ENCODE measurements at regions not wholly inside any gene's neighbourhood (a gene's known extent, or its start where the extent isn't known, plus 50 kb on each side); places are given as distances from the start of the nearest gene placed in this dataset.

DNA sequence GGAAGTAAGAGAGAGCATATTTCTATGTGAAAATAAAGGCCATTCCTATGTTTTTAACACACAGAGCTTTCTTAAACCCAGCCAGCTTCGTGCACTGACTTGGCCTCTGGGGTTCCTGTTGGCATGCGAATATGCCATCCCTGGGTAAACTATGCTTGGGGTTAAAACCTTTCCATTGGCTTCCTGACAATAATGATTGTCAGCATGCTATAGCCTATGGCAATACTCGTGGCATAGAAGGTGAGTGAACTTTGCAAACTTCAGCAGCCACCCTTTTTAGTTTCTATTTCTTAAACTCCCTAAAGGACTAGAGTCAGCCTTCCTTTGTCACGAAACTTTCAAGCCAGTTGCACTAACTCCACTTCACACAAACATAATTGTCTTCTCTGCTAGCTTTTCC lies 148.4 kb upstream of the RGS6 start:
- no peaks in the 10 kb centered on the region for H3K4me1 Mint-ChIP-seq (ENCODE audit: low read depth, unreplicated experiment)
- no peak overlapping the region for H3K4me3 Mint-ChIP-seq (ENCODE audit: unreplicated experiment)
- H4K20me1 ChIP-seq (ENCODE audit: insufficient read depth, low read length), result no peaks in the 10 kb centered on the region
- H3K9me3 Mint-ChIP-seq (ENCODE audit: unreplicated experiment), result no peaks in the 10 kb centered on the region
- no peak overlapping the region for H3K27ac ChIP-seq (ENCODE audit: low read depth, low read length)
- H3K36me3 Mint-ChIP-seq (ENCODE audit: low read depth, unreplicated experiment), result no peaks in the 10 kb centered on the region
- no peaks in the 10 kb centered on the region for H3K4me1 ChIP-seq (ENCODE audit: insufficient read depth, low read length)
- H3K27me3 Mint-ChIP-seq (ENCODE audit: low read depth, unreplicated experiment), result no peaks in the 10 kb centered on the region
- H3K4me2 ChIP-seq (ENCODE audit: low read length), result no peak overlapping the region
- no peak overlapping the region for H2AFZ ChIP-seq (ENCODE audit: low read depth, low read length)
- DNase-seq (ENCODE audit: low read depth) (no peak), FAIRE-seq (no peak)
- no peak overlapping the region for H3K9ac ChIP-seq (ENCODE audit: low read length)
- no peaks in the 10 kb centered on the region for H3K27me3 ChIP-seq (ENCODE audit: insufficient read depth, low read length)
- no peak overlapping the region for H3K27ac Mint-ChIP-seq (ENCODE audit: unreplicated experiment)
- no peak for TF ChIP-seq CTCF (IDR thresholded peaks at IDR 0.05; ENCODE audit: insufficient read depth, low read depth, low read length)
- no peak for TF ChIP-seq EZH2 (IDR thresholded peaks at IDR 0.05; ENCODE audit: insufficient read depth, low read length)
- no peaks in the 10 kb centered on the region for H3K36me3 ChIP-seq (ENCODE audit: insufficient read depth, low read length)
- no peaks in the 10 kb centered on the region for H3K9me3 ChIP-seq (ENCODE audit: insufficient read depth, low read depth, low read length)
- no peak overlapping the region for H3K4me3 ChIP-seq (ENCODE audit: insufficient read depth, low read depth, low read length)
- no peaks in the 10 kb centered on the region for H3K79me2 ChIP-seq (ENCODE audit: insufficient read depth, low read length)

DNA sequence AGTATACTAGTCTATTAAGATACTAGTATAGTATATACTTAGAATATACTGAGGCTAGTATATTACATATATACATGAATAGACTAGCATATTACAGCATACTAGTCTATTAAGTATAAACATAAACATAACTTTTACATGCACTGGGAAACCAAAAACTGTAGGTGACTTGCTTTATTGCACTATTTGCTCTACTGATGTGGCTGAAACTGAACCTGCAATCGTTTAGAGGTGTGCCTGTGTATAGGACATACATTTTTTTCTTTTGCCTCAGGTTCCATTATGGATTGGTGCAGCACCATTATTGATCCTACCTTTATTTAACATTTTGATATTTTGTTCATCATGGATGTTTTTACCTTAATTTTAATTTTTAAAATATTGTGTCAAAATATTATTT lies 143.2 kb upstream of the RGS6 start:
- Histone ChIP-seq H3K9ac (ENCODE audit: low read length) (no peak overlapping the region), H2AFZ (ENCODE audit: low read depth, low read length) (no peak overlapping the region), H3K27ac (ENCODE audit: low read depth, low read length) (no peak overlapping the region), H3K9me3 (ENCODE audit: insufficient read depth, low read depth, low read length) (no peaks in the 10 kb centered on the region), H3K4me1 (ENCODE audit: insufficient read depth, low read length) (no peaks in the 10 kb centered on the region), H4K20me1 (ENCODE audit: insufficient read depth, low read length) (no peaks in the 10 kb centered on the region), H3K4me2 (ENCODE audit: low read length) (no peak overlapping the region), H3K4me3 (ENCODE audit: insufficient read depth, low read depth, low read length) (no peak overlapping the region), H3K27me3 (ENCODE audit: insufficient read depth, low read length) (no peaks in the 10 kb centered on the region), H3K36me3 (ENCODE audit: insufficient read depth, low read length) (no peaks in the 10 kb centered on the region), H3K79me2 (ENCODE audit: insufficient read depth, low read length) (no peaks in the 10 kb centered on the region)
- Mint-ChIP-seq H3K27me3 (ENCODE audit: low read depth, unreplicated experiment) (no peaks in the 10 kb centered on the region), H3K4me3 (ENCODE audit: unreplicated experiment) (no peak overlapping the region), H3K36me3 (ENCODE audit: low read depth, unreplicated experiment) (no peaks in the 10 kb centered on the region), H3K27ac (ENCODE audit: unreplicated experiment) (no peak overlapping the region), H3K4me1 (ENCODE audit: low read depth, unreplicated experiment) (no peaks in the 10 kb centered on the region), H3K9me3 (ENCODE audit: unreplicated experiment) (no peaks in the 10 kb centered on the region)
- FAIRE-seq (no peak), DNase-seq (ENCODE audit: low read depth) (no peak)
- TF ChIP-seq CTCF (IDR thresholded peaks at IDR 0.05; ENCODE audit: insufficient read depth, low read depth, low read length) (no peak), EZH2 (IDR thresholded peaks at IDR 0.05; ENCODE audit: insufficient read depth, low read length) (no peak)

- TF ChIP-seq CTCF (IDR thresholded peaks at IDR 0.05; ENCODE audit: insufficient read depth, low read depth, low read length) (no peak), EZH2 (IDR thresholded peaks at IDR 0.05; ENCODE audit: insufficient read depth, low read length) (no peak)
- H4K20me1 ChIP-seq (ENCODE audit: insufficient read depth, low read length), result no peaks in the 10 kb centered on the region
- DNase-seq (ENCODE audit: low read depth) (no peak), FAIRE-seq (no peak)
- no peaks in the 10 kb centered on the region for H3K9me3 ChIP-seq (ENCODE audit: insufficient read depth, low read depth, low read length)
- H3K4me1 ChIP-seq (ENCODE audit: insufficient read depth, low read length), result peaks cover 11% of the 10 kb centered on the region
- Mint-ChIP-seq H3K27ac (ENCODE audit: unreplicated experiment) (no peak overlapping the region), H3K27me3 (ENCODE audit: low read depth, unreplicated experiment) (no peaks in the 10 kb centered on the region), H3K4me3 (ENCODE audit: unreplicated experiment) (no peak overlapping the region), H3K9me3 (ENCODE audit: unreplicated experiment) (no peaks in the 10 kb centered on the region), H3K36me3 (ENCODE audit: low read depth, unreplicated experiment) (no peaks in the 10 kb centered on the region), H3K4me1 (ENCODE audit: low read depth, unreplicated experiment) (peaks cover 4% of the 10 kb centered on the region)
- H2AFZ ChIP-seq (ENCODE audit: low read depth, low read length), result no peak overlapping the region
- no peak overlapping the region for H3K27ac ChIP-seq (ENCODE audit: low read depth, low read length)
- no peaks in the 10 kb centered on the region for H3K27me3 ChIP-seq (ENCODE audit: insufficient read depth, low read length)
- H3K4me2 ChIP-seq (ENCODE audit: low read length), result no peak overlapping the region
- no peaks in the 10 kb centered on the region for H3K79me2 ChIP-seq (ENCODE audit: insufficient read depth, low read length)
- H3K9ac ChIP-seq (ENCODE audit: low read length), result no peak overlapping the region
- no peaks in the 10 kb centered on the region for H3K36me3 ChIP-seq (ENCODE audit: insufficient read depth, low read length)
- H3K4me3 ChIP-seq (ENCODE audit: insufficient read depth, low read depth, low read length), result no peak overlapping the region
Measured at GRCh38 chr14:71799841-71800240, 132.4 kb upstream of the RGS6 start.
